Naive thymus-derived CD4-positive, alpha-beta T cell (primary cell): ENCODE measurements at regions not wholly inside any gene's neighbourhood (a gene's known extent, or its start where the extent isn't known, plus 50 kb on each side); places are given as distances from the start of the nearest gene placed in this dataset.

ENCODE experiments used
- ATAC-seq: fragments of 150-1000 bp; cut with Tn5 transposase; 2 replicates; pipeline ENCODE4 v1.10.0; 2021; ENCODE audit warnings: mild to moderate bottlenecking, moderate library complexity
- CTCF ChIA-PET: fragments of 350-600 bp; sonication (Branson Sonifier 250); formaldehyde crosslinking; loops from one replicate; lab custom pipeline; 2021; ENCODE audit warnings: antibody characterized with exemption; lab: Charles Lee
- POLR2A ChIA-PET: fragments of 350-600 bp; sonication (Branson Sonifier 250); formaldehyde crosslinking; loops from one replicate; lab custom pipeline; 2021; ENCODE audit warnings: antibody characterized with exemption, inconsistent platforms; lab: Charles Lee
- DNase-seq, 9 donors: peaks; one replicate each; pipeline versions ENCODE4 v3.0.0 to v3.0.0-alpha.2; 2020 to 2022; ENCODE audit warnings: mixed read lengths in 1 of 9
- H3K27ac ChIP-seq: one replicate; pipeline ENCODE4 v1.7.0; 2013; ENCODE audit warnings: mild to moderate bottlenecking, low read depth, low read length, moderate library complexity
- H3K27me3 ChIP-seq, 2 donors: one replicate each; pipeline ENCODE4 v1.7.0; 2013; ENCODE audit warnings: low read length in 2 of 2, mild to moderate bottlenecking in 2 of 2, moderate library complexity in 2 of 2; ENCODE audit not compliant: control insufficient read depth in 2 of 2, insufficient read depth in 2 of 2
- H3K36me3 ChIP-seq, 3 experiments: 1 replicate in 2 of 3; 2 replicates in 1 of 3; pipeline ENCODE4 v1.7.0; 2013; ENCODE audit warnings: low read length in 3 of 3, mild to moderate bottlenecking in 3 of 3, moderate library complexity in 1 of 3; ENCODE audit not compliant: insufficient read depth in 3 of 3, control insufficient read depth in 2 of 3
- H3K4me1 ChIP-seq, 2 donors: one replicate each; pipeline ENCODE4 v1.7.0; 2013; ENCODE audit warnings: low read length in 2 of 2, mild to moderate bottlenecking in 2 of 2, moderate library complexity in 1 of 2; ENCODE audit not compliant: control insufficient read depth in 2 of 2, insufficient read depth in 2 of 2
- H3K4me3 ChIP-seq: 2 replicates; pipeline ENCODE4 v1.7.0; 2013; ENCODE audit warnings: mild to moderate bottlenecking, low read length
- H3K9me3 ChIP-seq, 3 experiments: 1 replicate in 2 of 3; 2 replicates in 1 of 3; pipeline ENCODE4 v1.7.0; 2013; ENCODE audit warnings: low read length in 3 of 3; ENCODE audit not compliant: control insufficient read depth in 2 of 3
- H3K27ac Mint-ChIP-seq, 9 donors: one replicate each; pipeline ENCODE4 v1.8.0; 2020 to 2022; ENCODE audit warnings: mixed read lengths in 9 of 9, mild to moderate bottlenecking in 8 of 9, moderate library complexity in 5 of 9, inconsistent platforms in 2 of 9
- H3K27me3 Mint-ChIP-seq, 5 donors: one replicate each; pipeline ENCODE4 v1.8.0; 2021 to 2022; ENCODE audit warnings: mixed read lengths in 5 of 5, mild to moderate bottlenecking in 1 of 5
- H3K36me3 Mint-ChIP-seq, 5 donors: one replicate each; pipeline ENCODE4 v1.8.0; 2020 to 2022; ENCODE audit warnings: mixed read lengths in 5 of 5, mild to moderate bottlenecking in 3 of 5, inconsistent platforms in 1 of 5
- H3K4me1 Mint-ChIP-seq, 7 donors: one replicate each; pipeline ENCODE4 v1.8.0; 2020 to 2022; ENCODE audit warnings: mixed read lengths in 7 of 7, mild to moderate bottlenecking in 3 of 7, inconsistent platforms in 1 of 7
- H3K4me3 Mint-ChIP-seq, 10 donors: one replicate each; pipeline ENCODE4 v1.8.0; 2020 to 2022; ENCODE audit warnings: mild to moderate bottlenecking in 10 of 10, mixed read lengths in 10 of 10, moderate library complexity in 6 of 10, inconsistent platforms in 2 of 10
- H3K9me3 Mint-ChIP-seq, 11 donors: one replicate each; pipeline ENCODE4 v1.8.0; 2020 to 2022; ENCODE audit warnings: mixed read lengths in 11 of 11, mild to moderate bottlenecking in 4 of 11, inconsistent platforms in 1 of 11, moderate library complexity in 1 of 11
- intact Hi-C, 2 donors: fragments of 100-400 bp; cut with micrococcal nuclease; formaldehyde crosslinking; loops; one replicate each; pipeline ENCODE4 v1.15.1; 2023

GRCh38 chr2:116057538-116057937, 1615.1 kb downstream of the DPP10 start:
- H3K36me3 Mint-ChIP-seq: peaks cover 0 to 8% (median 0%) of the 10 kb centered on the region in 5 donors
- peaks cover 0 to 1% (median 0%) of the 10 kb centered on the region in 7 donors for H3K4me1 Mint-ChIP-seq
- H3K27me3 Mint-ChIP-seq: no peaks in the 10 kb centered on the region
- DNase-seq (no peak), ATAC-seq (no peak)
- no peaks in the 10 kb centered on the region for H3K9me3 ChIP-seq
- H3K4me1 ChIP-seq: no peaks in the 10 kb centered on the region
- intact Hi-C loops: no loop called here
- H3K9me3 Mint-ChIP-seq: peaks cover 0 to 19% (median 11%) of the 10 kb centered on the region in 11 donors
- no peak overlapping the region for H3K27ac ChIP-seq
- no peak overlapping the region for H3K4me3 Mint-ChIP-seq
- ChIA-PET CTCF (no interaction called here), POLR2A (no interaction called here)
- no peak overlapping the region for H3K4me3 ChIP-seq
- no peaks in the 10 kb centered on the region for H3K27me3 ChIP-seq
- H3K36me3 ChIP-seq: no peaks in the 10 kb centered on the region
- H3K27ac Mint-ChIP-seq: no peak overlapping the region

- no peak overlapping the region for H3K27ac Mint-ChIP-seq
- ChIA-PET POLR2A (no interaction called here), CTCF (no interaction called here)
- H3K4me1 Mint-ChIP-seq: no peaks in the 10 kb centered on the region
- no peaks in the 10 kb centered on the region for H3K9me3 ChIP-seq
- no peak overlapping the region for H3K27ac ChIP-seq
- no peaks in the 10 kb centered on the region for H3K4me1 ChIP-seq
- H3K36me3 Mint-ChIP-seq: no peaks in the 10 kb centered on the region
- no peaks in the 10 kb centered on the region for H3K27me3 ChIP-seq
- H3K4me3 ChIP-seq: no peak overlapping the region
- H3K27me3 Mint-ChIP-seq: no peaks in the 10 kb centered on the region
- intact Hi-C loops: no loop called here
- ATAC-seq: no peak
- no peak for DNase-seq
- H3K36me3 ChIP-seq: no peaks in the 10 kb centered on the region
- peaks cover 0 to 11% (median 8%) of the 10 kb centered on the region in 11 donors for H3K9me3 Mint-ChIP-seq
- H3K4me3 Mint-ChIP-seq: no peak overlapping the region
Observed at GRCh38 chr2:116061023-116061422, 1618.6 kb downstream of the DPP10 start.

GRCh38 chr2:116073731-116074130, 1631.3 kb downstream of the DPP10 start:
- Mint-ChIP-seq H3K36me3 (no peaks in the 10 kb centered on the region), H3K4me3 (no peak overlapping the region), H3K9me3 (peaks cover 0 to 33% (median 8%) of the 10 kb centered on the region in 11 donors), H3K4me1 (no peaks in the 10 kb centered on the region), H3K27ac (no peak overlapping the region), H3K27me3 (no peaks in the 10 kb centered on the region)
- Histone ChIP-seq H3K4me1 (no peaks in the 10 kb centered on the region), H3K27ac (no peak overlapping the region), H3K9me3 (no peaks in the 10 kb centered on the region), H3K36me3 (no peaks in the 10 kb centered on the region), H3K27me3 (no peaks in the 10 kb centered on the region), H3K4me3 (no peak overlapping the region)
- ATAC-seq (no peak), DNase-seq (no peak)
- POLR2A ChIA-PET: no interaction called here
- intact Hi-C loops: no loop called here
- CTCF ChIA-PET: no interaction called here

GRCh38 chr2:116074161-116074560, 1631.7 kb downstream of the DPP10 start:
- Mint-ChIP-seq H3K36me3 (no peaks in the 10 kb centered on the region), H3K9me3 (peaks cover 0 to 29% (median 5%) of the 10 kb centered on the region in 11 donors), H3K27ac (no peak overlapping the region), H3K4me3 (no peak overlapping the region), H3K27me3 (no peaks in the 10 kb centered on the region), H3K4me1 (no peaks in the 10 kb centered on the region)
- ATAC-seq (no peak), DNase-seq (no peak)
- Histone ChIP-seq H3K27me3 (no peaks in the 10 kb centered on the region), H3K4me3 (no peak overlapping the region), H3K4me1 (no peaks in the 10 kb centered on the region), H3K27ac (no peak overlapping the region), H3K36me3 (no peaks in the 10 kb centered on the region), H3K9me3 (no peaks in the 10 kb centered on the region)
- POLR2A ChIA-PET: no interaction called here
- CTCF ChIA-PET: no interaction called here
- intact Hi-C loops: no loop called here

GRCh38 chr2:116088236-116088635, 1645.8 kb downstream of the DPP10 start:
- DNase-seq (no peak), ATAC-seq (no peak)
- Mint-ChIP-seq H3K4me3 (no peak overlapping the region), H3K27me3 (no peaks in the 10 kb centered on the region), H3K27ac (no peak overlapping the region), H3K4me1 (no peaks in the 10 kb centered on the region), H3K36me3 (no peaks in the 10 kb centered on the region), H3K9me3 (peaks cover 0 to 21% (median 8%) of the 10 kb centered on the region in 11 donors)
- ChIA-PET CTCF (no interaction called here), POLR2A (no interaction called here)
- no peaks in the 10 kb centered on the region for H3K4me1 ChIP-seq
- intact Hi-C loops: no loop called here
- no peaks in the 10 kb centered on the region for H3K9me3 ChIP-seq
- no peaks in the 10 kb centered on the region for H3K27me3 ChIP-seq
- H3K4me3 ChIP-seq: no peak overlapping the region
- H3K36me3 ChIP-seq: no peaks in the 10 kb centered on the region
- no peak overlapping the region for H3K27ac ChIP-seq

- intact Hi-C loops: no loop called here
- Histone ChIP-seq H3K27ac (no peak overlapping the region), H3K9me3 (no peaks in the 10 kb centered on the region), H3K36me3 (no peaks in the 10 kb centered on the region), H3K4me1 (no peaks in the 10 kb centered on the region), H3K27me3 (no peaks in the 10 kb centered on the region), H3K4me3 (no peak overlapping the region)
- no peaks in the 10 kb centered on the region for H3K27me3 Mint-ChIP-seq
- no peaks in the 10 kb centered on the region for H3K4me1 Mint-ChIP-seq
- H3K4me3 Mint-ChIP-seq: no peak overlapping the region
- no peak overlapping the region for H3K27ac Mint-ChIP-seq
- DNase-seq (no peak), ATAC-seq (no peak)
- peaks cover 0 to 31% (median 10%) of the 10 kb centered on the region in 11 donors for H3K9me3 Mint-ChIP-seq
- ChIA-PET CTCF (no interaction called here), POLR2A (no interaction called here)
- H3K36me3 Mint-ChIP-seq: no peaks in the 10 kb centered on the region
Observed at GRCh38 chr2:116094196-116094595, 1651.8 kb downstream of the DPP10 start.

- H3K4me1 ChIP-seq: no peaks in the 10 kb centered on the region
- ChIA-PET POLR2A (no interaction called here), CTCF (no interaction called here)
- H3K4me1 Mint-ChIP-seq: no peaks in the 10 kb centered on the region
- no peak overlapping the region for H3K4me3 ChIP-seq
- peaks cover 0 to 36% (median 9%) of the 10 kb centered on the region in 11 donors for H3K9me3 Mint-ChIP-seq
- no peaks in the 10 kb centered on the region for H3K9me3 ChIP-seq
- H3K27ac ChIP-seq: no peak overlapping the region
- H3K27ac Mint-ChIP-seq: no peak overlapping the region
- DNase-seq: no peak
- no peaks in the 10 kb centered on the region for H3K36me3 ChIP-seq
- no peak overlapping the region for H3K4me3 Mint-ChIP-seq
- H3K27me3 ChIP-seq: no peaks in the 10 kb centered on the region
- no peaks in the 10 kb centered on the region for H3K36me3 Mint-ChIP-seq
- no peak for ATAC-seq
- intact Hi-C loops: no loop called here
- H3K27me3 Mint-ChIP-seq: no peaks in the 10 kb centered on the region
Observed at GRCh38 chr2:116095636-116096035, 1653.2 kb downstream of the DPP10 start.
